ENCODE measurements at regions not wholly inside any gene's neighbourhood (a gene's known extent, or its start where the extent isn't known, plus 50 kb on each side); places are given as distances from the start of the nearest gene placed in this dataset.

GRCh38 chr9:73845954-73846690, 651.0 kb upstream of the RORB start:
- no peak for TF ChIP-seq REST (IDR thresholded peaks at IDR 0.05; ENCODE audit: insufficient read depth in 1 of 2, low read depth in 2 of 2, low read length in 2 of 2)
- no peak for TF ChIP-seq TAF1 (IDR thresholded peaks at IDR 0.05; ENCODE audit: borderline replicate concordance, insufficient read depth, low read length)

All from PFSK-1 (cell line).